22Rv1 (cell line): ENCODE measurements at regions not wholly inside any gene's neighbourhood (a gene's known extent, or its start where the extent isn't known, plus 50 kb on each side); places are given as distances from the start of the nearest gene placed in this dataset.

Experiments
- CTCF ChIP-seq: fragments of 450-650 bp; IDR thresholded peaks from 2 replicates; pipeline ENCODE4 v1.5.1; 2017; ENCODE audit warnings: mild to moderate bottlenecking
- ZFX ChIP-seq: fragments of 450-650 bp; IDR thresholded peaks from 2 replicates; pipeline ENCODE4 v1.6.1; 2017; ENCODE audit warnings: antibody characterized with exemption, borderline replicate concordance

- TF ChIP-seq CTCF (no peak), ZFX (no peak)
These were observed 127.6 kb upstream of the FSCB start for GRCh38 chr14:44634692-44635091.
